GM18499 (cell line): ENCODE measurements at regions not wholly inside any gene's neighbourhood (a gene's known extent, or its start where the extent isn't known, plus 50 kb on each side); places are given as distances from the start of the nearest gene placed in this dataset.

Source experiments
- ATAC-seq: cut with Tn5 transposase; IDR thresholded peaks from one replicate; pipeline ENCODE4 v1.9.1; 2021; ENCODE audit warnings: moderate number of reproducible peaks; ENCODE audit not compliant: insufficient read depth, unreplicated experiment

DNA sequence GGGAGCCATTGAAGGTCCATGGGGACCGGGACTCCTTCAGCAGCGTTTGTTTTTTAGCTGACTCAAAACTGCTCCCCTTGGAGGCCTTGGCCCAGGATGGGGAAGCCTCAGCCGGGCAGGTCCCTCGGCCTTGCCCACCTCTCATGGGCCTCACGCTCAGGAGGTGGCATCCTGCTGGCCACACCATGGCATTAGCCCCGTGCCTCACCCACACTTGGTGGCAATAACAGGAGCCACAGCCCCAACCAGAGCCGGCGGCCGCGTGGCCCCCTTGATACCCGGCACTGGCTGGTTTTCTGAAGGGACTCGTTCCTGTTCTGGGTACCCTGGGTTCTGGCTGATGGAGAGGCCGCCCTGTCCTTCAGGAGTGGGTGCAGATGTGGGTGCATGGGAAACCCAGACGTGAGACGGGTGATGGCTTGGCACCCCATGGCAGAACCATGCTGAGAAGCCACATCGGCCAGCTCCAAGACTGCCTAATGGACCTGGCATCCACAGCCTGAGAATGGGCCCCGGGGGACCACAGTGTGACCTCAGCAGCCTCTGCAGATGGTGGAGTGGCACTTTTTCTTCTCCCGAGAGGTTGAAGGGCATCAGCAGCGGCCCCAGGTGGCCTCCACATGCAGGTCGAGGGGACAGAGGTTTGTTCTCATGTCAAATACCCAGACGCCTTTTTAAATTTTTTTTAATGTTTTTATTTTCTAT lies 49.8 kb upstream of the PPARA start:
- no peak for ATAC-seq
